Activated CD4-positive, CD25-positive, alpha-beta regulatory T cell treated with anti-CD3 and anti-CD28 coated beads, Interleukin-2, amount 50 U/mL, for 24 hours (primary cell): ENCODE measurements at regions not wholly inside any gene's neighbourhood (a gene's known extent, or its start where the extent isn't known, plus 50 kb on each side); places are given as distances from the start of the nearest gene placed in this dataset.

Source experiments
- ATAC-seq, 2 donors: fragments of 150-1000 bp; cut with Tn5 transposase; one replicate each; pipeline ENCODE4 v1.10.0; 2021; ENCODE audit warnings: mild to moderate bottlenecking in 1 of 2, moderate library complexity in 1 of 2

DNA sequence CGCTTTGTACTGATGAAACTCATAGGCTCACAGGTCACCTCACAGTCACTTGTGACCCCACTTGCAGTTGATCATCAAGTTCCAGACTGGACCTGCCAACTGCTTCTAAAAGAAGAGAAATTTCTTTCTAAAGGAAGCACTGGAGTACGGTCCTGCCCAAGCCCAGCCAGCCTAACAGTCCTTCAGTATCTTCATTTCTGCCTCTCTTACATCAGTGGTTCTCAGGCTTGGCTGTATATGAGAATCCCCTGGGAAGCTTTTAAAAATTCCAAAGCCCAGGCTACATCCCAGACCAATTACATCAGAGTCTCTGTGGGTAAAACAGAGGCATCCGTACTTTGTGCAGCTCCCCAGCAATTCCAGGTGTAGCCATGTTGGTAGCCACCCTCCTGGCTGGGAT is 282.1 kb downstream of the NFIB start:
- ATAC-seq = no peak

DNA sequence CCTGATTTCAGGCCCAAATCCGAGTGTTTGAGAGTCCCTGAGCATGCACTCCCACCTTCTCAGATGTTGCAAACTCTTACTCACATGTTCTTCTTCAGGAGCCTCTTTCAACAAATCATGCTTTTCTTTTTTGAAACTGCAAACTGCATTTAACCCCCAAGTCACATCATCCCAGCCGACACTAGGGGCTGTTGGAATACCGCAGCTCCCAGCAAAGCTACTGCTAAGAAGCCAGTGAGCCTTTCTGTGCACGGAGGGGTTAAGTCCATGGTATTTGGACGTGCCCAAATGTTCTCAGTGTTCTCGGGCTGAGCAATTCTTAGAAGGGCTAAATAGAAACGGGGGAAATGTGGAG is 282.9 kb downstream of the NFIB start:
- ATAC-seq = no peak

- no peak for ATAC-seq
Measured at GRCh38 chr9:14030375-14031059, 283.4 kb downstream of the NFIB start.

- ATAC-seq = no peak
Measured at GRCh38 chr9:14029806-14030374, 284.1 kb downstream of the NFIB start.

DNA sequence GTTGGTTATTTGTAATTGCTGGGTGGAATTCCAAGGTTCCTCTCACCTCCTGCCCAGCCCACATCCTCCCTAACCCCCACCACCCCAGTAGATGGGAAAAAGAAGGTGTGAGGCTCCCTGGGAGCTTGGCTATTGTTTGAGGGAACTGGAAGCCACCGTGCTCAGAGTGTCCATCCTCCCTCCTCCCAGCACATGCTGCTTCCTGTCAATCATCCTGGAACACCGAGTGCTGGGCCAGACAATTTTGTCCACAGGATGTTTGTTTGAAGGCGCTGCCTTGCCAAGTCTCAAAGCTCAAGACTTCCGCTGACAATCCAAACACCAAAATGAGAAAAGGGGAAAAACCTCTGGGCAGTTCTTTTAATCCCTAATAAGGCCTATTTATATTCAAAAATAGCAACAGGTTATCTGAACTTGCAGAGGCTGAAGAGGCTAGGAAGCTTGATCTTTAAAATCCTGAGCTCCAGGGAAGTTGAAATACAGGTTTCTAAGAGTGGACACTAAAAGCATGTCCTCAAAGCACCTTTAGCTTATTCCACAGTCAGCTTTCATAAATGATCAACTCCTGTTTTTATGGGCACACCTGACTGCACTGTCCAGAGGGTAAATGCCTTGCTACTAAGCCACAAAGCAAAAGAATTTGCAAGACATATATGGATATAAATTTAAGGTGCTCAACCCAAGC is 286.7 kb downstream of the NFIB start:
- no peak for ATAC-seq

GRCh38 chr9:14025741-14026140 is 288.2 kb downstream of the NFIB start:
- no peak for ATAC-seq

- no peak for ATAC-seq
Measured at GRCh38 chr9:14023285-14023684, 290.7 kb downstream of the NFIB start.

GRCh38 chr9:14021871-14022525 is 291.9 kb downstream of the NFIB start:
- no peak for ATAC-seq

DNA sequence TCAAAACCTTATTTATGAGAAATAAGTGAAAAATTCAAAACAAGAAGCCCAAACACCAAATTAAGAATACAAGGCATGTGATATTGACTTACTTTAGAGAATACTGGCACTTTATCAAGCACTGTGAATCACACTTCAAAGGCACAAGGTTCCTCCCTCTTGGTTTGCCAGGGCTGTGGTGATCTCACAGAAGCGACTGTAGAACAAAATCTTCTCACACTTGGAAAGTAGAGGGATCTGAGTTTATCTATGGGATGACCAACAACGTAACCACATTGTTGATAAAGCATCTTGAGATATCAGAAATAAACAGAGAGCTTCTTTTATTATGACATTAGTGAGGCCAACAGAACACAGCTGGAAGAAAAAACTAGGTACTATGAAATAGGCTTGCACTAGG is 295.9 kb downstream of the NFIB start:
- no peak for ATAC-seq

DNA sequence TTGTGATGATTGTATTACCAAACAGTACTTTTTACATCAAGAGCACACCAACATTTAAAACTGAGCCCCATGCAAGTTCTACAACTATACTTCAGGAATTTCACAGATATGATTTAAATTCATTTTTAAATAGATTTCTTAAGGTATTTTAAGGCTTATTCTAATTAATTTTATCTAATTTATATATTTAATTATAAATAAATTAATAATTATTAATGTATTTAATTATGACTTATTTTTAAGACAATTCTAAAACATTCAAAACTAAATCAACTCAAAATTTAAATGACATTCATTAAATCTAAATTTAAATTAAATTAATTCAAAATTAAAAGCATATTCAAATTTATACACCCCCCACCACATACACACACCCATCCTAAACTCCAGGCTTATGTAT is 299.2 kb downstream of the NFIB start:
- ATAC-seq = no peak

GRCh38 chr9:14014218-14014617 is 299.7 kb downstream of the NFIB start:
- no peak for ATAC-seq

GRCh38 chr9:14011799-14012560 is 302.0 kb downstream of the NFIB start:
- ATAC-seq = no peak

DNA sequence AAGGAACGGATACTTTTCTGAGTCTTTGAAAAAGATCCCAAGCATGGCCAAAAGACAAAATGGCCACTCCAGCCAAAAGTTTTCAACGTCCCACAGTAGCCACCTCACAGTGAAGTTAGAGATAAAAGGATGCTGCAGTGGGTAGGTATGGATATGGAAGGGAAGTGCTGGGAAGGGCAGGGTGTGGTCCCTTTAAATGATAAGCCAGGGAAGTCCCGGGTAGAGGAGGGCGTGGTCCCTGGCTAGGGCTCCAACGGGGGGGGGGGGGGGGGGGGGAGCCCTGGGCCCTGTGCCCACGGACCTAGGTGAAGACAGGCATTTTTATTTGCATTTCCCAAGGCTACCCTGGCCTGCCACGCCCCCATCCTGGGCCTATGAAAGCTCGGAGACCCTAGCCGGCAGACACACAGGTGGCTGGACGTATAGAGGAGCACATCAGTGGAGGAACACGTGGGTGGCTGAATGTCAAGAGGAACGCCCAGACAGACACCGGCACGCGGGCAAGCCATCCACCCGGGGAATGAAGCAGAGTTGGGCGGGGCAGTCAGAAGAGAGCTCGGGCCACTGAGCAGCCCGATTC is 306.7 kb downstream of the NFIB start:
- no peak for ATAC-seq

DNA sequence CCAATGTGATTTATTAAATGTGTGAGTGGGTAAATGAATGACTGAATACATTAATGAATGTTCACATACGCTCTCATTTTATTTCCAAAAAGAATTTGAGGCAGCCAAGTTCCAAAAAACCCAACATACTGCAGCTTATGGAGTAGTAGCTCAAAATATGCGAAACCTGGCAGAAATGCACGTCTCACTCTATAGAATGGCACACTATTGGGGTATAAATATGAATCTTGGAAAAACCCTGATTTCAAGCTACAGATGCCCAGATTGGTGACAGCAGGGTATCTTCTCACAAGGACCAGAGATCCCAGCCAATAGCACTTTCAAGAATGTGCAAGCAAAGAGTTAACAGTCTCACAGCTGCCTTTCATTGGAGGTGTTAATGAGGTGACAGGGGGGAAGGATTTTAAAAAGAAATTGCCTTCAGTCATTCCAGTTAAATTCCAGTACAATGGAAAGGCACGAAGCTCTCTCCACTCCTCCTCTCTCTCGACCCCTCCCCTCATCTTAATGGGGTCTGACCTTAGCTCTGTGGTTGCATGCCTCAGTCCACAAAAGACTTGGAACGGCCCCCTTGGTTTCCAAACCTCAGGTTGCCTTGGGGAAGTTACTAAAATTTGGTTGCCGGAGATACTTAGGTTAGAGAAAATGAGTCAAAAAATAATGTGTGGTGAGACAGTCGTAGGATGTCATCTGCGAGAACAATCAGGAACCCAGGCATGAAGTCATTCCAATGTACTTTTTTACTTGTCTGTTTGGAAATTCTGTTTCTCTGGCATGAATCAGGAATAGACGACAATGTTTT is 307.4 kb downstream of the NFIB start:
- ATAC-seq = no peak

DNA sequence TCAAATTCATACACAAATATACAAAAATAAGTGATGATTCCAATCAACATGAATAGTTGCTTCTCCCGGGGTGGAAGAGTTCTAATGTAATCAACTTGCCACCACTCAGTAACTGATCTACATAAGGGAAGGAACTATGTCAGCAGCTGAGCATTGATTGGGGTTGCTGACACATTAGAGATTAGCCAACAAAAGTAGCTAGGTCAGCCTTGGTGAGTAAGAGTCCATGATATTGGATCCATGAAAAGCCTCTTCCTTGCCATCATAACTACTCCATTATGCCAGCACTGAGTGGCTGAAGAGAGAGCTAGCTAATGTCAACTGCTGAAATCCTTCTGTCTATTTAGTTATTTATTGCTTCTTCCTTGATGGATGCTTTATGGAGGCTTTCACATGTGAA is 309.8 kb downstream of the NFIB start:
- ATAC-seq = no peak

DNA sequence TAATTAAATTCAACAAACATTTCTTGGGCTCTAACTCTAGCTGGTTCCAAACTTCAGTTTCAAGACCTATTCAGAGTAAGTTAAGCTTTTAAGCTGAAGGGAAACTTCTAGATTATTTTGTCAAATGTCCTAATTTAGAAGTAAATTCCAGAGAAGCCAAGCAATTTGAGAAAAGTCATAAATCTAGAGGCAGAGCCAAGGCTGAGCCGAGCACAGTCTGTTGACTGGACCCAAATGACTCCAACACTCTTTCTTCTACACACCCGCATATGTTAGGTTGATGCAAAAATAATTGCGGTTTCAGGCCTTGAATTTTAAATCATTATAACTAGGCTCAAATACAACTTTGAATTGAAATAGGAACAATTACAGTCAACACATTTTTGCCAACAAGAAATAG is 319.7 kb downstream of the NFIB start:
- ATAC-seq = no peak

GRCh38 chr9:13993632-13994185 is 320.2 kb downstream of the NFIB start:
- no peak for ATAC-seq

GRCh38 chr9:13992138-13993088 is 321.5 kb downstream of the NFIB start:
- ATAC-seq = no peak

GRCh38 chr9:13991395-13991794 is 322.5 kb downstream of the NFIB start:
- no peak for ATAC-seq

GRCh38 chr9:13990994-13991393 is 322.9 kb downstream of the NFIB start:
- no peak for ATAC-seq
